Stomach (tissue), 8 donors: ENCODE measurements at regions not wholly inside any gene's neighbourhood (a gene's known extent, or its start where the extent isn't known, plus 50 kb on each side); places are given as distances from the start of the nearest gene placed in this dataset.

Experiments
- DNase-seq, 2 donors: peaks; one replicate each; pipeline versions ENCODE4 v3.0.0 to v3.0.0-alpha.2; 2013 to 2019
- H3K27ac ChIP-seq, 5 donors: fragments of 200-600 bp in 4 of 5; sonication (generic) in 4 of 5; one replicate each; pipeline ENCODE4 v1.5.1; 2013 to 2019; ENCODE audit warnings: mild to moderate bottlenecking in 1 of 5, moderate library complexity in 1 of 5
- H3K27me3 ChIP-seq, 3 donors: fragments of 200-600 bp; sonication (generic); one replicate each; pipeline ENCODE4 v1.5.1; 2017 to 2019; ENCODE audit warnings: mixed run types in 1 of 3
- H3K36me3 ChIP-seq, 4 donors: fragments of 200-600 bp; sonication (generic); 1 replicate in 3 of 4; 2 replicates in 1 of 4; pipeline ENCODE4 v1.5.1; 2016 to 2019
- H3K4me1 ChIP-seq, 4 donors: fragments of 200-600 bp; sonication (generic); one replicate each; pipeline ENCODE4 v1.5.1; 2016 to 2019
- H3K4me3 ChIP-seq, 4 donors: fragments of 200-600 bp; sonication (generic) in 3 of 4; one replicate each; pipeline ENCODE4 v1.5.1; 2016 to 2019; ENCODE audit warnings: mild to moderate bottlenecking in 1 of 4
- H3K9me3 ChIP-seq, 4 donors: fragments of 200-600 bp; sonication (generic); one replicate each; pipeline ENCODE4 v1.5.1; 2016 to 2019
- EP300 ChIP-seq: sonication (generic); formaldehyde crosslinking; IDR thresholded peaks from one replicate; pipeline ENCODE4 v1.6.1; 2017; ENCODE audit warnings: antibody characterized with exemption
- POLR2A ChIP-seq, 4 donors: fragments of 450-650 bp; IDR thresholded peaks; one replicate each; pipeline ENCODE4 v1.6.1; 2016; ENCODE audit warnings: antibody characterized with exemption in 4 of 4, control low read depth in 2 of 4, mild to moderate bottlenecking in 1 of 4, moderate library complexity in 1 of 4
- POLR2AphosphoS5 ChIP-seq, 3 donors: sonication (generic); formaldehyde crosslinking; IDR thresholded peaks; one replicate each; pipeline ENCODE4 v1.6.1; 2016; ENCODE audit warnings: antibody characterized with exemption in 3 of 3
- WGBS, 5 donors: extraction: QIAGEN DNeasy Blood & Tissue Kit in 3 of 5; methylation state at CpG; one replicate each; pipeline versions ENCODE4 v1.1.5 to v1.1.7; 2013 to 2018; 5-methylcytosine and 5-hydroxymethylcytosine counted together
- intact Hi-C: fragments of 100-400 bp; cut with DNase I; formaldehyde crosslinking; loops from one replicate; pipeline ENCODE4 v1.15.1; 2023; ENCODE audit warnings: low total_unique reads
- TF ChIP-seq, protein P1 (sequence below), 7 experiments: fragments of 450-650 bp in 4 of 7; fragments of 200-600 bp in 3 of 7; sonication (generic) in 3 of 7; IDR thresholded peaks; one replicate each; pipeline ENCODE4 v1.5.1; 2016 to 2019; ENCODE audit warnings: antibody characterized with exemption in 7 of 7, control low read depth in 2 of 7, mild to moderate bottlenecking in 1 of 7
- donor health status: healthy with polysubstance abuse.
- donor health status: Bipolar disorder and iron deficiency.
- donor health status: healthy.

DNA sequence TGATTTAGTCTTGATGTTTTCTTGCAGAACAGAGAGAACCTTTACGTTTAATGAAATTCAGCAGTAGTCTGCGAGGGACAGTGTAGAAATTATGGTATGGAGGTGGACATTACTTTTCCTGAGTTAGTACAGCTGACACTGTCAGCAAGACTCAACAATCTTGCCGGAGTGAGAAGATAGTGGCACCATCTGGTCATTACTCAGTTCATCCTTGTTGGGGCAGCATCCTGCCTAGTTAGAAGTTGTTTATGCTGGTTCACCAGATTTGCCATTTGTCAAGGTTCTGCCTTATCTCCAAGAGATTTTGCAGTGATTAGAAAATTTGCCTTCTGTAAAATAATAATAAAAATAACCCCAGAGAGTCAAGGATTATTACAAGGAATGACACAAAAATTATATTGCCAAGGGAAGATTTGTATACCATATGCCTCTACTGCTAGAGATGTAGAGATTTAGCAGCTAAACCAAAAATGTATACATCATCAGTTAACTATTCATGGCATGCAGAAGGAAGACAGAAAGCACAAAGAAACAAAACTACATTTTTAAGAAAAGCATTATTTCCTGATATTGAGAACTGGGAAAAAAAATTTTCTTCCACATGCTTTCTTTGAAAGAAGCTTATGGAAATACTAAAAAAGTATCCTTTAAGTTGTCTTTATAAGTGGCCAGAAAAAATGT lies 1967.4 kb downstream of the NCAM2 start:
- TF ChIP-seq EP300 = no peak
- no peak for TF ChIP-seq POLR2A (IDR thresholded peaks at IDR 0.05)
- TF ChIP-seq, protein P1, sequence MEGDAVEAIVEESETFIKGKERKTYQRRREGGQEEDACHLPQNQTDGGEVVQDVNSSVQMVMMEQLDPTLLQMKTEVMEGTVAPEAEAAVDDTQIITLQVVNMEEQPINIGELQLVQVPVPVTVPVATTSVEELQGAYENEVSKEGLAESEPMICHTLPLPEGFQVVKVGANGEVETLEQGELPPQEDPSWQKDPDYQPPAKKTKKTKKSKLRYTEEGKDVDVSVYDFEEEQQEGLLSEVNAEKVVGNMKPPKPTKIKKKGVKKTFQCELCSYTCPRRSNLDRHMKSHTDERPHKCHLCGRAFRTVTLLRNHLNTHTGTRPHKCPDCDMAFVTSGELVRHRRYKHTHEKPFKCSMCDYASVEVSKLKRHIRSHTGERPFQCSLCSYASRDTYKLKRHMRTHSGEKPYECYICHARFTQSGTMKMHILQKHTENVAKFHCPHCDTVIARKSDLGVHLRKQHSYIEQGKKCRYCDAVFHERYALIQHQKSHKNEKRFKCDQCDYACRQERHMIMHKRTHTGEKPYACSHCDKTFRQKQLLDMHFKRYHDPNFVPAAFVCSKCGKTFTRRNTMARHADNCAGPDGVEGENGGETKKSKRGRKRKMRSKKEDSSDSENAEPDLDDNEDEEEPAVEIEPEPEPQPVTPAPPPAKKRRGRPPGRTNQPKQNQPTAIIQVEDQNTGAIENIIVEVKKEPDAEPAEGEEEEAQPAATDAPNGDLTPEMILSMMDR (IDR thresholded peaks at IDR 0.05) = no peak
- TF ChIP-seq POLR2AphosphoS5 (IDR thresholded peaks at IDR 0.05) = no peak
- Histone ChIP-seq H3K27me3 (no peaks in the 10 kb centered on the region), H3K36me3 (no peaks in the 10 kb centered on the region), H3K27ac (no peak overlapping the region), H3K9me3 (peaks cover 0 to 12% (median 0%) of the 10 kb centered on the region in 4 donors), H3K4me1 (no peaks in the 10 kb centered on the region), H3K4me3 (no peak overlapping the region)
- DNase-seq = no peak
- intact Hi-C loops = no loop called here
- 59 to 81% (median 77%) methylated on average over 3 of the region's 3 CpGs for WGBS, 5 donors

DNA sequence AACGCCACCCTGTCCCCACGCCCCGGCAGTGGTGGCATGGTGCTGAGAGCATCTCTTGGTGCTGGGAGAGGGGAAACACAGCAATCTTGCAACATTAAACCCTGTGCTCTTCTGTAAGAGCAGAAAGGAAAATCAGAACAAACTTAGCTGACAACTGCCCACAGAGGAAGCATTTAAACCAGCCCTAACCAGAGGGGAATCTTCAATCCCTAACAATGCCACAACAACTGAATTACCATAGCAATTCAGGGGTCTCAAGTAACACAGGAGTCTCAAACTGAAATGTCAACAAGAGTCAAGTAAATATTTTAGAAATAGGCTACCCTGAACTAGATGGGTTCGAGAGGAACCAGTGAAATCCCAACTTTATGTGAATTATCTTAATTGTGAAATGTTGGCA lies 1983.6 kb downstream of the NCAM2 start:
- Histone ChIP-seq H3K36me3 (no peaks in the 10 kb centered on the region), H3K27ac (no peak overlapping the region), H3K4me3 (no peak overlapping the region), H3K9me3 (peaks cover 0 to 13% (median 8%) of the 10 kb centered on the region in 4 donors), H3K4me1 (no peaks in the 10 kb centered on the region), H3K27me3 (no peaks in the 10 kb centered on the region)
- 67 to 74% (median 71%) methylated on average over 4 of the region's 4 CpGs for WGBS, 5 donors
- intact Hi-C loops = no loop called here
- DNase-seq = no peak
- TF ChIP-seq POLR2AphosphoS5 (IDR thresholded peaks at IDR 0.05) = no peak
- no peak for TF ChIP-seq EP300
- TF ChIP-seq POLR2A (IDR thresholded peaks at IDR 0.05) = no peak
- TF ChIP-seq, protein P1 (IDR thresholded peaks at IDR 0.05) = no peak

DNA sequence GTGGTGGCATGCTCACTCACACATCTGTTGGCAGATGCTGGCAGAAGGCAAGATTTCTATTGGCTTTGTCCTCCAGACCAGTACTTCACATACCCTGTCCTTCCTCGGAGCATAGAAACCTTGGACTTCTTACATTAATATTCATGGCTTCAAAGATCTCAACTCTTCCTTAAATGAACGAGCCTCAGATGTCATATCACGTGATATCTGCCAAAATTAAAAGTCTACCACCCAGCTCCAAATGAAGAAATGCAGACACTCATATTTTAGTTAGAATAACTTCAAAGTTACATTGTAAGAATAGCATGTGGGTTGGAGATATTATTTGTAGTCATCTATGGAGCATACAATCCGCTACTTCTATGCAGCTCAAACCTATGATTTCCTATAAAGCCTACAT lies 1994.9 kb downstream of the NCAM2 start:
- H3K27me3 ChIP-seq = no peaks in the 10 kb centered on the region

DNA sequence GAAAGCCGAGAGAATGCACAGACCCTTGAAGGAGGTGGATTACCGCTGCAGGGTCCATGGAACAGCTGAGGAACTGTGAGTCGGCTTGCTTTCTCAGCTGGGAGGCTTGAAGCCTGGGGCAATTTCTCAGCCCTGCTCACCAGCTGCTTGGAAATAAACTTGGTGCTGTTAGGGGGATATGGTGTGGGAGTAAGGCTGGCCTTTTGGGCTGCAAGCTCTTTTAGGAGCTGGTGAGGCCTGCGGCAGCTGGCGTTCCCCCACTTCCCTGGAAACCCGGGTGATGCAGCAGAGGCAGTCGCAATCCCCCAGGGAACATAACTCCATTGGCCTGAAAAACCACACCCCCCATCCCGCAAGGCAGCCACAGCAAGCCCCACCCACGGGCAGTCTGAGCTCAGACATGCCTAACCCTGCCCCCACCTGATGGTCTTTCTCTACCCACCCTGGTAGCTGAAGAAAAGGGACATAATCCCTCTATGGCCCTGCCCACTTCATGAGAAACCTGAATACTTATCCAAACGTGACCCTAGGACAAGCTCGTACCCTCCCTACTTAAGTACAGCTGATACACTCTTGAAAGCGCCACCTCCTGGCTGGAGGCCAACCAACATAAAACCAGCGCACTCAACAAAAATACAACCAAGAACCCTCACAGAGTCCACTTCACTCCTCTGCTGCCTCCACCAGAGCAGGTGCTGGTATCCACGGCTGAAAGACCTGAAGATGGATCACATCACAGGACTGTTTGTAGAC lies 1995.8 kb downstream of the NCAM2 start:
- 85 to 89% (median 87%) methylated on average over 8 to 14 of the region's 14 CpGs for whole genome bisulfite sequencing, 5 donors
- Histone ChIP-seq H3K9me3 (peaks cover 0 to 17% (median 9%) of the 10 kb centered on the region in 4 donors), H3K4me3 (no peak overlapping the region), H3K36me3 (no peaks in the 10 kb centered on the region), H3K4me1 (no peaks in the 10 kb centered on the region), H3K27ac (no peak overlapping the region), H3K27me3 (no peaks in the 10 kb centered on the region)
- intact Hi-C loops = no loop called here
- no peak for TF ChIP-seq POLR2AphosphoS5 (IDR thresholded peaks at IDR 0.05)
- TF ChIP-seq, protein P1 (IDR thresholded peaks at IDR 0.05) = no peak
- no peak for TF ChIP-seq POLR2A (IDR thresholded peaks at IDR 0.05)
- TF ChIP-seq EP300 = no peak
- DNase-seq = no peak

More for the DNA sequence above, 1994.9 kb downstream of the NCAM2 start:
- peaks cover 0 to 20% (median 11%) of the 10 kb centered on the region in 4 donors for H3K9me3 ChIP-seq
- 74 to 85% (median 82%) methylated on average over 4 of the region's 4 CpGs for WGBS, 5 donors
- no peaks in the 10 kb centered on the region for H3K4me1 ChIP-seq
- DNase-seq = no peak
- H3K27ac ChIP-seq = no peak overlapping the region
- H3K4me3 ChIP-seq = no peak overlapping the region
- no peaks in the 10 kb centered on the region for H3K36me3 ChIP-seq
- TF ChIP-seq POLR2AphosphoS5 (IDR thresholded peaks at IDR 0.05) (no peak), POLR2A (IDR thresholded peaks at IDR 0.05) (no peak), EP300 (no peak)
- TF ChIP-seq, protein P1 (IDR thresholded peaks at IDR 0.05) = no peak
- intact Hi-C loops = no loop called here
